ENCODE measurements at regions not wholly inside any gene's neighbourhood (a gene's known extent, or its start where the extent isn't known, plus 50 kb on each side); places are given as distances from the start of the nearest gene placed in this dataset.
"Not testable (repeated sequence)": the region's sequence is repeated elsewhere in the genome, so short reads cannot be mapped to it uniquely, and the experiment has no call there.

GRCh38 chr21:13981176-13982087 is 229.3 kb downstream of the LIPI start:
- peak overlapping the region; percentile 8 for H3K4me3 Mint-ChIP-seq
- not testable (repeated sequence) for H3K27ac Mint-ChIP-seq; H3K4me1 Mint-ChIP-seq (ENCODE audit: low read depth); H3K27me3 Mint-ChIP-seq; DNase-seq; H3K9me3 Mint-ChIP-seq; H3K36me3 Mint-ChIP-seq (ENCODE audit: low read depth)

- Mint-ChIP-seq H3K27ac (peak overlapping the region; percentile 61), H3K4me3 (peak overlapping the region; percentile 79)
- not testable (repeated sequence) for H3K27me3 Mint-ChIP-seq; H3K9me3 Mint-ChIP-seq; H3K4me1 Mint-ChIP-seq (ENCODE audit: low read depth); H3K36me3 Mint-ChIP-seq (ENCODE audit: low read depth)
- peak; percentile 81 for DNase-seq
Measured at GRCh38 chr21:13980115-13980662, 230.6 kb downstream of the LIPI start.

- DNase-seq; H3K27me3 Mint-ChIP-seq; H3K9me3 Mint-ChIP-seq; H3K36me3 Mint-ChIP-seq (ENCODE audit: low read depth); H3K4me1 Mint-ChIP-seq (ENCODE audit: low read depth): not testable (repeated sequence)
- Mint-ChIP-seq H3K4me3 (peak overlapping the region; percentile 79), H3K27ac (peak overlapping the region; percentile 61)
Measured at GRCh38 chr21:13979608-13980007, 231.1 kb downstream of the LIPI start.

- H3K4me3 Mint-ChIP-seq; DNase-seq; H3K27ac Mint-ChIP-seq; H3K36me3 Mint-ChIP-seq (ENCODE audit: low read depth); H3K4me1 Mint-ChIP-seq (ENCODE audit: low read depth); H3K9me3 Mint-ChIP-seq; H3K27me3 Mint-ChIP-seq: not testable (repeated sequence)
Measured at GRCh38 chr21:13974582-13974981, 236.2 kb downstream of the LIPI start.

GRCh38 chr21:13969853-13970252 is 240.9 kb downstream of the LIPI start:
- H3K4me1 Mint-ChIP-seq (ENCODE audit: low read depth); H3K27ac Mint-ChIP-seq; H3K4me3 Mint-ChIP-seq; H3K9me3 Mint-ChIP-seq; H3K36me3 Mint-ChIP-seq (ENCODE audit: low read depth); H3K27me3 Mint-ChIP-seq; DNase-seq: not testable (repeated sequence)

- DNase-seq; H3K36me3 Mint-ChIP-seq (ENCODE audit: low read depth); H3K9me3 Mint-ChIP-seq; H3K27ac Mint-ChIP-seq; H3K27me3 Mint-ChIP-seq; H3K4me1 Mint-ChIP-seq (ENCODE audit: low read depth); H3K4me3 Mint-ChIP-seq: not testable (repeated sequence)
Measured at GRCh38 chr21:13969002-13969401, 241.8 kb downstream of the LIPI start.

GRCh38 chr21:13963259-13963658 is 247.5 kb downstream of the LIPI start:
- H3K9me3 Mint-ChIP-seq; H3K27ac Mint-ChIP-seq; H3K36me3 Mint-ChIP-seq (ENCODE audit: low read depth); H3K4me1 Mint-ChIP-seq (ENCODE audit: low read depth); H3K4me3 Mint-ChIP-seq; H3K27me3 Mint-ChIP-seq; DNase-seq: not testable (repeated sequence)

- Mint-ChIP-seq H3K36me3 (ENCODE audit: low read depth) (peaks cover 32% of the 10 kb centered on the region), H3K4me1 (ENCODE audit: low read depth) (no peaks in the 10 kb centered on the region), H3K4me3 (no peak overlapping the region)
Measured at GRCh38 chr21:13937236-13937635, 273.5 kb downstream of the LIPI start.

GRCh38 chr21:13936033-13936937 is 274.5 kb downstream of the LIPI start:
- H3K27me3 Mint-ChIP-seq; DNase-seq; H3K4me1 Mint-ChIP-seq (ENCODE audit: low read depth); H3K27ac Mint-ChIP-seq; H3K9me3 Mint-ChIP-seq; H3K4me3 Mint-ChIP-seq: not testable (repeated sequence)
- H3K36me3 Mint-ChIP-seq (ENCODE audit: low read depth), result peaks cover 32% of the 10 kb centered on the region

More at GRCh38 chr21:13937236-13937635, 273.5 kb downstream of the LIPI start:
- Mint-ChIP-seq H3K9me3 (no peaks in the 10 kb centered on the region), H3K27ac (no peak overlapping the region), H3K27me3 (peaks cover 5% of the 10 kb centered on the region)
- DNase-seq, result no peak

- peaks cover 32% of the 10 kb centered on the region for H3K36me3 Mint-ChIP-seq (ENCODE audit: low read depth)
- H3K4me3 Mint-ChIP-seq; H3K4me1 Mint-ChIP-seq (ENCODE audit: low read depth); DNase-seq; H3K9me3 Mint-ChIP-seq; H3K27me3 Mint-ChIP-seq; H3K27ac Mint-ChIP-seq: not testable (repeated sequence)
Measured at GRCh38 chr21:13935396-13936032, 275.2 kb downstream of the LIPI start.

GRCh38 chr21:13934887-13935342 is 275.8 kb downstream of the LIPI start:
- peaks cover 32% of the 10 kb centered on the region for H3K36me3 Mint-ChIP-seq (ENCODE audit: low read depth)
- H3K27ac Mint-ChIP-seq; DNase-seq; H3K4me1 Mint-ChIP-seq (ENCODE audit: low read depth); H3K4me3 Mint-ChIP-seq; H3K27me3 Mint-ChIP-seq; H3K9me3 Mint-ChIP-seq: not testable (repeated sequence)

GRCh38 chr21:13923175-13923574 is 287.6 kb downstream of the LIPI start:
- H3K4me1 Mint-ChIP-seq (ENCODE audit: low read depth); H3K27me3 Mint-ChIP-seq; H3K36me3 Mint-ChIP-seq (ENCODE audit: low read depth); H3K4me3 Mint-ChIP-seq; DNase-seq; H3K27ac Mint-ChIP-seq; H3K9me3 Mint-ChIP-seq: not testable (repeated sequence)

GRCh38 chr21:13921455-13921854 is 289.3 kb downstream of the LIPI start:
- not testable (repeated sequence) for H3K4me1 Mint-ChIP-seq (ENCODE audit: low read depth); H3K27me3 Mint-ChIP-seq; H3K9me3 Mint-ChIP-seq; H3K4me3 Mint-ChIP-seq; DNase-seq; H3K36me3 Mint-ChIP-seq (ENCODE audit: low read depth); H3K27ac Mint-ChIP-seq

- not testable (repeated sequence) for H3K4me3 Mint-ChIP-seq; H3K4me1 Mint-ChIP-seq (ENCODE audit: low read depth); H3K36me3 Mint-ChIP-seq (ENCODE audit: low read depth); H3K27me3 Mint-ChIP-seq; H3K9me3 Mint-ChIP-seq; DNase-seq; H3K27ac Mint-ChIP-seq
Measured at GRCh38 chr21:13907385-13907784, 297.8 kb downstream of the POTED start.
